ENCODE measurements at regions not wholly inside any gene's neighbourhood (a gene's known extent, or its start where the extent isn't known, plus 50 kb on each side); places are given as distances from the start of the nearest gene placed in this dataset.
"Not testable (repeated sequence)": the region's sequence is repeated elsewhere in the genome, so short reads cannot be mapped to it uniquely, and the experiment has no call there.

GRCh38 chr6:56904068-56904467 lies 50.8 kb upstream of the BEND6 start:
- no peak for DNase-seq (ENCODE audit: low spot score)

GRCh38 chr6:56902641-56903464 lies 52.1 kb upstream of the BEND6 start:
- DNase-seq (ENCODE audit: low spot score) = peak; percentile 58

- no peak for DNase-seq (ENCODE audit: low spot score)
Observed at GRCh38 chr6:56900784-56901183, 54.1 kb upstream of the BEND6 start.

- no peak for DNase-seq (ENCODE audit: low spot score)
Observed at GRCh38 chr6:56899753-56900152, 55.2 kb upstream of the BEND6 start.

GRCh38 chr6:56899311-56899710 lies 55.6 kb upstream of the BEND6 start:
- DNase-seq (ENCODE audit: low spot score) = no peak

- DNase-seq (ENCODE audit: low spot score) = no peak
Observed at GRCh38 chr6:56897789-56898529, 56.9 kb upstream of the BEND6 start.

GRCh38 chr6:56891754-56892153 lies 63.2 kb upstream of the BEND6 start:
- DNase-seq (ENCODE audit: low spot score) = no peak

GRCh38 chr6:56890683-56891429 lies 64.1 kb upstream of the BEND6 start:
- DNase-seq (ENCODE audit: low spot score) = peak; percentile 50

GRCh38 chr6:56890066-56890465 lies 64.8 kb upstream of the BEND6 start:
- DNase-seq (ENCODE audit: low spot score) = no peak

- DNase-seq (ENCODE audit: low spot score) = no peak
Observed at GRCh38 chr6:56889492-56889891, 65.4 kb upstream of the BEND6 start.

- no peak for DNase-seq (ENCODE audit: low spot score)
Observed at GRCh38 chr6:56888687-56889086, 66.2 kb upstream of the BEND6 start.

GRCh38 chr6:56887086-56887485 lies 67.8 kb upstream of the BEND6 start:
- no peak for DNase-seq (ENCODE audit: low spot score)

GRCh38 chr6:56877922-56878321 lies 77.0 kb upstream of the BEND6 start:
- no peak for DNase-seq (ENCODE audit: low spot score)

- DNase-seq (ENCODE audit: low spot score) = no peak
Observed at GRCh38 chr6:56875961-56876360, 78.9 kb upstream of the BEND6 start.

- DNase-seq (ENCODE audit: low spot score) = no peak
Observed at GRCh38 chr6:56875523-56875922, 79.4 kb upstream of the BEND6 start.

GRCh38 chr6:56874328-56874727 lies 80.6 kb upstream of the BEND6 start:
- no peak for DNase-seq (ENCODE audit: low spot score)

- DNase-seq (ENCODE audit: low spot score) = not testable (repeated sequence)
Observed at GRCh38 chr6:56870053-56870452, 84.9 kb upstream of the BEND6 start.

GRCh38 chr6:56869346-56869745 lies 85.6 kb upstream of the BEND6 start:
- no peak for DNase-seq (ENCODE audit: low spot score)

GRCh38 chr6:56868687-56869086 lies 86.2 kb upstream of the BEND6 start:
- peak; percentile 62 for DNase-seq (ENCODE audit: low spot score)

GRCh38 chr6:56866917-56867522 lies 87.9 kb upstream of the BEND6 start:
- DNase-seq (ENCODE audit: low spot score) = no peak

- no peak for DNase-seq (ENCODE audit: low spot score)
Observed at GRCh38 chr6:56865081-56865875, 89.6 kb upstream of the BEND6 start.

Measured in COLO829 (cell line).